IMR-90 (cell line): ENCODE measurements at regions not wholly inside any gene's neighbourhood (a gene's known extent, or its start where the extent isn't known, plus 50 kb on each side); places are given as distances from the start of the nearest gene placed in this dataset.

Experiments
- ATAC-seq: fragments of 200-7000 bp; cut with Tn5 transposase; 2 replicates; pipeline ENCODE4 v1.9.1; 2020; ENCODE audit warnings: low read depth, mild to moderate bottlenecking, moderate library complexity
- BruUV-seq: library from RNA; stranded (reverse); fragments of 400-500 nt; replicated peaks from 2 replicates; lab custom pipeline; 2021; lab: Mats Ljungman, UMichigan
- CTCF ChIA-PET: fragments of 300-600 bp; formaldehyde crosslinking; extraction: SDS; loops from one replicate; lab custom pipeline; 2021; ENCODE audit warnings: antibody characterized with exemption; lab: Yijun Ruan, JAX
- POLR2A ChIA-PET: fragments of 300-600 bp; sonication (Branson Sonifier 250); formaldehyde crosslinking; loops from one replicate; lab custom pipeline; 2022; ENCODE audit warnings: antibody characterized with exemption; ENCODE audit not compliant: unreplicated experiment; lab: Charles Lee
- DNase-seq: peaks from one replicate; pipeline ENCODE4 v3.0.0; 2013
- H2AFZ ChIP-seq: replicated peaks from 2 replicates; pipeline ENCODE3; 2013; ENCODE audit warnings: low read length, mild to moderate bottlenecking; ENCODE audit not compliant: poor library complexity
- H2AK5ac ChIP-seq: 2 replicates; pipeline ENCODE4 v1.6.1; 2013; ENCODE audit warnings: low read depth, low read length, inconsistent platforms
- H2AK9ac ChIP-seq: replicated peaks from 2 replicates; pipeline ENCODE3; 2013; ENCODE audit warnings: mild to moderate bottlenecking, low read depth, low read length, moderate library complexity; ENCODE audit not compliant: poor library complexity
- H2BK120ac ChIP-seq: 2 replicates; pipeline ENCODE4 v1.6.1; 2013; ENCODE audit warnings: low read depth, low read length, inconsistent platforms
- H2BK15ac ChIP-seq: 3 replicates; pipeline ENCODE4 v1.6.1; 2013; ENCODE audit warnings: low read depth, low read length, inconsistent platforms
- H2BK20ac ChIP-seq: 2 replicates; pipeline ENCODE4 v1.6.1; 2013; ENCODE audit warnings: low read depth, mild to moderate bottlenecking, inconsistent platforms, low read length, moderate library complexity
- H2BK5ac ChIP-seq: 2 replicates; pipeline ENCODE4 v1.6.1; 2013; ENCODE audit warnings: mild to moderate bottlenecking, low read depth, low read length, inconsistent platforms; ENCODE audit not compliant: poor library complexity, severe bottlenecking
- H3K14ac ChIP-seq: replicated peaks from 2 replicates; pipeline ENCODE4 v1.6.1; 2013; ENCODE audit warnings: low read depth, low read length, inconsistent platforms
- H3K18ac ChIP-seq: 2 replicates; pipeline ENCODE4 v1.6.1; 2013; ENCODE audit warnings: low read depth, low read length, control low read depth
- H3K23ac ChIP-seq: 2 replicates; pipeline ENCODE4 v1.6.1; 2013; ENCODE audit warnings: low read depth, low read length, inconsistent platforms
- H3K27ac ChIP-seq: 2 replicates; pipeline ENCODE4 v1.5.1; 2013; ENCODE audit warnings: mild to moderate bottlenecking, control low read depth, low read length; ENCODE audit not compliant: insufficient read depth
- H3K27me3 ChIP-seq: 2 replicates; pipeline ENCODE4 v1.6.1; 2013; ENCODE audit warnings: low read length; ENCODE audit not compliant: control insufficient read depth, insufficient read depth
- H3K36me3 ChIP-seq: 2 replicates; pipeline ENCODE4 v1.6.1; 2013; ENCODE audit warnings: low read length, mixed read lengths; ENCODE audit not compliant: control insufficient read depth, insufficient read depth
- H3K4ac ChIP-seq: 2 replicates; pipeline ENCODE4 v1.6.1; 2013; ENCODE audit warnings: low read depth, low read length, inconsistent platforms
- H3K4me1 ChIP-seq: 2 replicates; pipeline ENCODE4 v1.6.1; 2013; ENCODE audit warnings: low read length, mixed read lengths; ENCODE audit not compliant: control insufficient read depth, insufficient read depth
- H3K4me2 ChIP-seq: 2 replicates; pipeline ENCODE4 v1.6.1; 2013; ENCODE audit warnings: low read depth, mild to moderate bottlenecking, control low read depth, low read length, moderate library complexity
- H3K4me3 ChIP-seq: 2 replicates; pipeline ENCODE4 v1.5.1; 2013; ENCODE audit warnings: low read depth, mild to moderate bottlenecking, control low read depth, low read length, moderate library complexity; ENCODE audit not compliant: insufficient read depth
- H3K56ac ChIP-seq: 2 replicates; pipeline ENCODE4 v1.6.1; 2013; ENCODE audit warnings: low read length, inconsistent platforms; ENCODE audit not compliant: insufficient read depth; ENCODE audit errors: extremely low read depth
- H3K79me1 ChIP-seq, 2 experiments: 2 replicates each; pipeline ENCODE4 v1.6.1; 2013; ENCODE audit warnings: low read length in 2 of 2, inconsistent platforms in 1 of 2, low read depth in 1 of 2
- H3K9ac ChIP-seq: 2 replicates; pipeline ENCODE4 v1.6.1; 2013; ENCODE audit warnings: low read depth, low read length, control low read depth
- H3K9me1 ChIP-seq: 2 replicates; pipeline ENCODE4 v1.6.1; 2013; ENCODE audit warnings: low read length, inconsistent platforms; ENCODE audit not compliant: insufficient read depth
- H3K9me3 ChIP-seq: 2 replicates; pipeline ENCODE4 v1.6.1; 2013; ENCODE audit warnings: low read length; ENCODE audit not compliant: control insufficient read depth, insufficient read depth
- H4K20me1 ChIP-seq: 2 replicates; pipeline ENCODE4 v1.6.1; 2013; ENCODE audit warnings: low read length, inconsistent platforms; ENCODE audit not compliant: insufficient read depth
- H4K5ac ChIP-seq: 2 replicates; pipeline ENCODE4 v1.6.1; 2013; ENCODE audit warnings: mild to moderate bottlenecking, low read depth, low read length, control low read depth
- H4K8ac ChIP-seq, 2 experiments: 2 replicates each; pipeline ENCODE4 v1.6.1; 2013; ENCODE audit warnings: low read depth in 2 of 2, low read length in 2 of 2, control low read depth in 1 of 2, inconsistent platforms in 1 of 2
- H4K91ac ChIP-seq: 2 replicates; pipeline ENCODE4 v1.6.1; 2013; ENCODE audit warnings: low read depth, low read length, inconsistent platforms; ENCODE audit not compliant: insufficient read depth
- FOS ChIP-seq: fragments of 150-350 bp; IDR thresholded peaks from 2 replicates; pipeline ENCODE4 v1.6.1; 2016; ENCODE audit warnings: low read depth, low read length
- NFE2L2 ChIP-seq: fragments of 150-350 bp; IDR thresholded peaks from 2 replicates; pipeline ENCODE4 v1.6.1; 2016; ENCODE audit warnings: low read depth, mild to moderate bottlenecking, low read length
- WGBS, 2 experiments: methylation state at CpG; one replicate each; pipeline versions ENCODE4 v1.1.5 to v1.1.7; 2013; ENCODE audit warnings: missing lambda C conversion rate in 2 of 2; ENCODE audit not compliant: insufficient read length in 1 of 2; ENCODE audit errors: extremely low coverage in 2 of 2; 5-methylcytosine and 5-hydroxymethylcytosine counted together
- dilution Hi-C: fragments of 300-500 bp; cut with HindIII; formaldehyde crosslinking; loops from one replicate; pipeline ENCODE4 v1.14.3; 2018; ENCODE audit warnings: low sequenced_read_pairs; ENCODE audit not compliant: unreplicated experiment
- in situ Hi-C: fragments of 300-500 bp; cut with MboI; formaldehyde crosslinking; loops from 3 replicates; pipeline ENCODE4 v1.14.3; 2019; ENCODE audit warnings: low sequenced_read_pairs, inconsistent platforms, mixed read lengths
- intact Hi-C: fragments of 100-400 bp; cut with micrococcal nuclease; formaldehyde crosslinking; loops from 2 replicates; pipeline ENCODE4 v1.10.0; 2022

DNA sequence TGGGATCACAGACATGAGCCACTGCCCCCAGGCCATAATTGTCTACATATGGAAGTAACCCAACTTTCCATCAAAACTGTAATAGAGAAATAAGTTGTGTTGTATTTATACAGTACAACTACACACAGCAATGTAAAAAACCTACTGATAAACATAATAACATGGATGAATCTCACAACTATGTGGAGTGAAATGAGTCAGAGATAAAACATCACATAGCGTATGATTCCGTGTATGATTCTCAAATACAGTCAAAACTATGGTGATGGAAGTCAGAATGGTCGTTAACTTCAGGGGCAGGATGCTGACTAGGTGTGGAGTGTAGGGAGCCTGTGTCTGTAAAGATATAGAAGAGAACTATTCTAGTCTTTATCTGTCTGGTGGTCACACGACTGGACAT lies 332.7 kb upstream of the SLCO3A1 start:
- ChIA-PET CTCF (no interaction called here), POLR2A (no interaction called here)
- H2AK5ac ChIP-seq: peak overlapping the region; percentile 77; the same call in 1 of the 2 replicates
- BruUV-seq: no TSS peak
- H3K4me2 ChIP-seq: peak overlapping the region; percentile 26; the same call in 1 of the 2 replicates
- H3K27me3 ChIP-seq: no peaks in the 10 kb centered on the region
- no peaks in the 10 kb centered on the region for H3K79me1 ChIP-seq
- peak overlapping the region; percentile 76 for H3K4ac ChIP-seq
- H3K36me3 ChIP-seq: no peaks in the 10 kb centered on the region
- no peak overlapping the region for H2AFZ ChIP-seq
- DNase-seq (peak; percentile 86), ATAC-seq (peak; percentile 58)
- no peaks in the 10 kb centered on the region for H3K9me3 ChIP-seq
- peak overlapping the region; percentile 61 for H3K14ac ChIP-seq
- dilution Hi-C loops: no loop called here
- no peak overlapping the region for H4K5ac ChIP-seq
- no CpG with 5 or more reads among the region's 4 CpGs for WGBS, 2 experiments
- H4K20me1 ChIP-seq: no peaks in the 10 kb centered on the region
- H2BK20ac ChIP-seq: peak overlapping the region; percentile 92
- H3K9ac ChIP-seq: no peak overlapping the region
- peaks cover 7% of the 10 kb centered on the region for H3K9me1 ChIP-seq
- intact Hi-C loops: loop anchor here (1.0 to 5.0 kb wide), 2 partner anchors 464 to 561 kb away; no protein-coding TSS in a partner anchor
- 0 out of 3 replicates have a peak overlapping the region, but pooled peaks have one; percentile 83 for H2BK15ac ChIP-seq
- H4K91ac ChIP-seq: no peak overlapping the region
- H2AK9ac ChIP-seq: no peak overlapping the region
- no peak overlapping the region for H3K56ac ChIP-seq
- peak overlapping the region; percentile 63 for H3K18ac ChIP-seq
- TF ChIP-seq NFE2L2 (no peak), FOS (peak; percentile 52; the same call in 1 of the 2 replicates)
- H2BK120ac ChIP-seq: peak overlapping the region; percentile 86; the same call in 1 of the 2 replicates
- H3K4me3 ChIP-seq: no peak overlapping the region
- in situ Hi-C loops: no loop called here
- H4K8ac ChIP-seq: peak overlapping the region in 1 of 2 experiments; percentile 58; a peak in 1 of 4 replicates
- no peak overlapping the region for H3K23ac ChIP-seq
- no peak overlapping the region for H3K27ac ChIP-seq
- H2BK5ac ChIP-seq: peak overlapping the region; percentile 68
- H3K4me1 ChIP-seq: peaks cover 9% of the 10 kb centered on the region
